IgD-negative memory B cell (primary cell): ENCODE measurements at regions not wholly inside any gene's neighbourhood (a gene's known extent, or its start where the extent isn't known, plus 50 kb on each side); places are given as distances from the start of the nearest gene placed in this dataset.

Source experiments
- H3K27ac Mint-ChIP-seq, 3 donors: one replicate each; pipeline ENCODE4 v1.8.0; 2020 to 2022; ENCODE audit warnings: mild to moderate bottlenecking in 3 of 3, mixed read lengths in 3 of 3, moderate library complexity in 1 of 3
- H3K27me3 Mint-ChIP-seq: one replicate; pipeline ENCODE4 v1.8.0; 2021; ENCODE audit warnings: mixed read lengths
- H3K36me3 Mint-ChIP-seq: one replicate; pipeline ENCODE4 v1.8.0; 2020; ENCODE audit warnings: mild to moderate bottlenecking, mixed read lengths
- H3K4me1 Mint-ChIP-seq, 3 donors: one replicate each; pipeline ENCODE4 v1.8.0; 2020 to 2022; ENCODE audit warnings: mixed read lengths in 3 of 3, mild to moderate bottlenecking in 1 of 3
- H3K4me3 Mint-ChIP-seq, 4 donors: one replicate each; pipeline ENCODE4 v1.8.0; 2020 to 2022; ENCODE audit warnings: mild to moderate bottlenecking in 4 of 4, mixed read lengths in 4 of 4, moderate library complexity in 3 of 4
- H3K9me3 Mint-ChIP-seq, 3 donors: one replicate each; pipeline ENCODE4 v1.8.0; 2020 to 2021; ENCODE audit warnings: mixed read lengths in 3 of 3, mild to moderate bottlenecking in 1 of 3

- H3K4me1 Mint-ChIP-seq: no peaks in the 10 kb centered on the region
- H3K4me3 Mint-ChIP-seq: no peak overlapping the region
- peaks cover 0 to 3% (median 0%) of the 10 kb centered on the region in 3 donors for H3K9me3 Mint-ChIP-seq
- H3K27ac Mint-ChIP-seq: no peak overlapping the region
- peaks cover 21% of the 10 kb centered on the region for H3K27me3 Mint-ChIP-seq
- peaks cover 2% of the 10 kb centered on the region for H3K36me3 Mint-ChIP-seq
Measured at GRCh38 chr2:8285898-8286297, 396.0 kb upstream of the ID2 start.

- Mint-ChIP-seq H3K27me3 (peaks cover 25% of the 10 kb centered on the region), H3K36me3 (peaks cover 2% of the 10 kb centered on the region), H3K9me3 (peaks cover 0 to 3% (median 0%) of the 10 kb centered on the region in 3 donors), H3K4me3 (no peak overlapping the region), H3K4me1 (peaks cover 0 to 2% (median 0%) of the 10 kb centered on the region in 3 donors), H3K27ac (no peak overlapping the region)
Measured at GRCh38 chr2:8288206-8288605, 393.6 kb upstream of the ID2 start.

DNA sequence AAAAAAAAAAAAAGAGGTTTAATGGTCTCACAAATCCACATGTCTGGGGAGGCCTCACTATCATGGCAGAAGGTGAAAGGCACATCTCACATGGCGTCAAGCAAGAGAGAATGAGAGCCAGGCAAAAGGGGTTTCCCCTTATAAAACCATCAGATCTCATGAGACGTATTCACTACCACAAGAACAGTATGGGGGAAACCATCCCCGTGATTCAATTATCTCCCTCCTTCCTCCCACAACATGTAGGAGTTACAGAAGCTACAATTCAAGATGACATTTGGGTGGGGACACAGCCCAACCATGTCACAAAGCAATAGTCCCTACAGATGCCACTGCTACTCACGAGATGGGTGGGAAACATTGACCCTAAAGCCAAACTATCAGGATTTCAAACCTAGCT lies 392.7 kb upstream of the ID2 start:
- peaks cover 2% of the 10 kb centered on the region for H3K36me3 Mint-ChIP-seq

DNA sequence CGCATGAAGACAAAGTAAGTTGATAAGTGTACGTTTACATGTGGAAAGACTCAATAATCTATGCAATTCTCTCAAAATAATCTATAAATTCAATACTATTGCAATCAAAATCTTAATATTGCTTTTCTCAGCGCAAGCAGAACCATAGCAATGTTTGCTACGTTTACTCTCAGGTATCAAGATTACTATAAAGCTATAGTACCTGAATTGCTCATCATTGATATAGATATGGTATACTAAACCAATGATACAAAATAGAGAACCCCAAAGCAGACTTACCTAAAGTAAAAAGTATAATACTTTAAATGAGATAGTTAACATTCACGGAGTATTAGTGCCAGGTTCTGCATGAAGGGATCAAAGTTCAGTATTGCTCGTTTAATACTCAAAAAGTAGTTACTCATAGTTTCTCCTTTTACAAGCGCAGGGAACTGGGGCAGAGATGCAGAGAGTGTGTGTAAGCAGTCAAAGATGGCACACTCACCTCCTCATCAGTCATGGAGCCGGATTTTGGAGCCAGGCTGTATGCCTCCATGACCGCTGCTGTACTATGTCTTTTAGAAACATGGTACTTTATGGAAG lies 391.0 kb upstream of the ID2 start:
- Mint-ChIP-seq H3K27me3 (peaks cover 26% of the 10 kb centered on the region), H3K4me1 (peaks cover 0 to 2% (median 0%) of the 10 kb centered on the region in 3 donors), H3K4me3 (no peak overlapping the region), H3K27ac (no peak overlapping the region), H3K36me3 (no peaks in the 10 kb centered on the region), H3K9me3 (peaks cover 0 to 3% (median 0%) of the 10 kb centered on the region in 3 donors)

More for the DNA sequence above, 392.7 kb upstream of the ID2 start:
- peaks cover 0 to 3% (median 0%) of the 10 kb centered on the region in 3 donors for H3K9me3 Mint-ChIP-seq
- peaks cover 25% of the 10 kb centered on the region for H3K27me3 Mint-ChIP-seq
- no peak overlapping the region for H3K4me3 Mint-ChIP-seq
- H3K4me1 Mint-ChIP-seq: peaks cover 0 to 2% (median 0%) of the 10 kb centered on the region in 3 donors
- H3K27ac Mint-ChIP-seq: no peak overlapping the region

DNA sequence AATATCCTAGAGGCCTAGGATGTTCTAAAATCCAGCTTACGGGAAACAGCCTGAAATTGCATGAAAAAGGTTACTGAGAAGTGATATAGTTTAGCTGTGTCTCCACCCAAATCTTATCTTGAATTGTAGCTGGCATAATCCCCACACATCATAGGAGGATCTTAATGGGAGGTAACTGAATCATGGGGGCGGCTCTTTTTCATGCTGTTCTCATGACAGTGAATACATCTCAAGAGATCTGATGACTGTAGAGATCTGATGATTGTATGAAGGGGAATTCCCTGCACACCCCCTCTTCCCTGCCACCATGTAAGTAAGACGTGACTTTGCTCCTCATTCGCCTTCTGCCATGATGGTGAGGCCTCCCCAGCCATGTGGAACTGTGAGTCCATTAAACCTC lies 385.6 kb upstream of the ID2 start:
- peaks cover 27% of the 10 kb centered on the region for H3K27me3 Mint-ChIP-seq
- peaks cover 1% of the 10 kb centered on the region for H3K36me3 Mint-ChIP-seq
- H3K4me1 Mint-ChIP-seq: peaks cover 0 to 10% (median 9%) of the 10 kb centered on the region in 3 donors
- H3K9me3 Mint-ChIP-seq: peaks cover 0 to 1% (median 0%) of the 10 kb centered on the region in 3 donors
- no peak overlapping the region for H3K4me3 Mint-ChIP-seq
- H3K27ac Mint-ChIP-seq: no peak overlapping the region

DNA sequence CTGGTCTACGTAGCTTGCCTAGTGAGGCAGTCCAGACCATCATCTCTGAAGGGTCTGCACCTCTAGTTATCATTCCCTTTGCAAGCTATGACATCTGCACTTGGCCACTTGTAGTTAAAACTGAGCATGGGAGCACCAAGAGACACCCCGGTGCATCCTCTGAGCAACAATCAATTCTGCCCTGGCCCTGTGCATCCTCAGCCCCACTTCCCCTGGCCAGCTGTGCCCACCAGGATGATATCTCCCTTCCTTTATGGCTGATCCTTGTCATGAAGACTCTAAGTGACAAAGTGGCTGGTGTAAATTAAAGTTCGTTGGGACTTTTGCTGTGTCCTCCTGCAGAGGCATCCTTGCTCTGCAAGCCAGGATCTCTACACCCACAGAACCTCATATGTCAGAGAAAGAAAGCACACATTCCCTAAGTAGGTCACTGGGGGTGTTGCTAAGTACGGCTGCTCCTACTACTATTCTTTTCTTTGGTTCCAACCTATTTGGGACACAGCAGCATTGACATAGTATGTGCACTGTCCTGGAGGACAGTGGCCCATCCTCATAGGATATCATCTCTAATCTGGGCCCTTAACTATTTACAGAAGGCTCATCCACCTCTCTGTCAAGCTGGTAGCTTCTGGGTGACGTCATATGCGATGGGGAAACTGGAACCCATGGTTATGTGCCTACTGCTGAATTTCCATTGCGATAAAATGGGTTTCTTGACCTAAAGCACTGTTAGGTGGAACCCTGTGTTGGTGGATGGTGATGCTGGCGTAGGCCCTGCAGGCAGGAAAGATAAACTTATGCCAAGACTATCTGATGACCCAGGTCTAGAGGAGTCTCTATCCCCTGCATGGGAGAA lies 384.3 kb upstream of the ID2 start:
- Mint-ChIP-seq H3K27ac (no peak overlapping the region), H3K27me3 (peaks cover 26% of the 10 kb centered on the region), H3K9me3 (peaks cover 0 to 3% (median 0%) of the 10 kb centered on the region in 3 donors), H3K36me3 (peaks cover 1% of the 10 kb centered on the region), H3K4me3 (no peak overlapping the region), H3K4me1 (peaks cover 7 to 18% (median 15%) of the 10 kb centered on the region in 3 donors)

DNA sequence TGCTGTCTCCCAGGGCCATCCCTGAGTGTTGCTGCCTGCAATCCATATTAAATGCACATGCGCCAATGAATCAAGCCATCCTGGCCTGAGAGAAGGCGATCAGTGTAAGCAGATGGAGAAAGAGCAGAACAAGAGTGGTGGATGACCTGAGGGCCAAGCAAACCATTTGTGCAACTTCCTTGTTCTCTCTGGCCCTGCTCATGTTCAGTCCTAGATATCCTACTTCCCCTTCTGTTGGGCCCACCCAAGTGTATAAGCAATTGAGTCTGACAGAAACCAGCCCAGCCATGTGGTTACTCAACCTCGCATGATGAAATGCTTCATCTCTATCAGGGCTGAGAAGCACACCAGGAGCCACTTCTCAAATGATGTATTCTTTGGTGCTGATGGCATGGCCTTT lies 383.1 kb upstream of the ID2 start:
- peaks cover 18 to 30% (median 24%) of the 10 kb centered on the region in 3 donors for H3K4me1 Mint-ChIP-seq
- peaks cover 33% of the 10 kb centered on the region for H3K27me3 Mint-ChIP-seq
- peaks cover 0 to 3% (median 0%) of the 10 kb centered on the region in 3 donors for H3K9me3 Mint-ChIP-seq
- H3K4me3 Mint-ChIP-seq: no peak overlapping the region
- H3K27ac Mint-ChIP-seq: no peak overlapping the region
- H3K36me3 Mint-ChIP-seq: peaks cover 1% of the 10 kb centered on the region

DNA sequence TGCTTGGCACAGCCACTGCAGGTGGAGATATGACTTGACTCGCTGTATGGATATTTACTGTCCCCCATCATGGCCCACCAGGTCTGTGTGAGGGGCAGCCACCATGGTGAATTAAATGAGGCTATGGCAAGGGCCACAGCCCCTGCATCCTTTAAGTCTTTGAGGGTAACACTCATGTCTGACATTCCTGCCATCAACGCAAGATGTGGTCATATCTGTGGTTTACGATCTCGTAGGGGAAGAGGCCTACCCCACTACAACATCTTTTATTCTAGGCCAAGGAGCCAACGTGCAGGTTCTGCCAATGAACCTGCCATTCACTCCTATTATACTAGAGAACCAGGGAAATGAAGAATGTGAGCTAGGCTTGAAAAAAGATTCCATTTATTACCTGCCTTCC lies 381.6 kb upstream of the ID2 start:
- Mint-ChIP-seq H3K27me3 (peaks cover 36% of the 10 kb centered on the region), H3K4me1 (peaks cover 23 to 33% (median 29%) of the 10 kb centered on the region in 3 donors), H3K9me3 (peaks cover 0 to 3% (median 0%) of the 10 kb centered on the region in 3 donors), H3K36me3 (peaks cover 1% of the 10 kb centered on the region), H3K27ac (no peak overlapping the region), H3K4me3 (no peak overlapping the region)

GRCh38 chr2:8300905-8301304 lies 381.0 kb upstream of the ID2 start:
- Mint-ChIP-seq H3K4me3 (no peak overlapping the region), H3K27me3 (peaks cover 42% of the 10 kb centered on the region), H3K9me3 (peaks cover 0 to 3% (median 0%) of the 10 kb centered on the region in 3 donors), H3K27ac (no peak overlapping the region), H3K4me1 (peaks cover 23 to 33% (median 29%) of the 10 kb centered on the region in 3 donors), H3K36me3 (peaks cover 1% of the 10 kb centered on the region)

GRCh38 chr2:8303322-8303832 lies 378.5 kb upstream of the ID2 start:
- Mint-ChIP-seq H3K27me3 (peaks cover 55% of the 10 kb centered on the region), H3K4me1 (peaks cover 23 to 33% (median 30%) of the 10 kb centered on the region in 3 donors), H3K4me3 (peak overlapping the region in 2 of 4 donors; percentile 85 to 88), H3K27ac (peak overlapping the region; percentile 5 to 85 (median 82)), H3K9me3 (peaks cover 0 to 3% (median 0%) of the 10 kb centered on the region in 3 donors), H3K36me3 (peaks cover 1% of the 10 kb centered on the region)

- H3K4me3 Mint-ChIP-seq: no peak overlapping the region
- H3K4me1 Mint-ChIP-seq: peaks cover 23 to 27% (median 27%) of the 10 kb centered on the region in 3 donors
- H3K27ac Mint-ChIP-seq: no peak overlapping the region
- peaks cover 0 to 2% (median 0%) of the 10 kb centered on the region in 3 donors for H3K9me3 Mint-ChIP-seq
- H3K27me3 Mint-ChIP-seq: peaks cover 59% of the 10 kb centered on the region
- peaks cover 1% of the 10 kb centered on the region for H3K36me3 Mint-ChIP-seq
Measured at GRCh38 chr2:8304821-8305766, 376.8 kb upstream of the ID2 start.

- Mint-ChIP-seq H3K27me3 (peaks cover 64% of the 10 kb centered on the region), H3K4me1 (peaks cover 21 to 31% (median 26%) of the 10 kb centered on the region in 3 donors), H3K9me3 (no peaks in the 10 kb centered on the region), H3K27ac (no peak overlapping the region), H3K36me3 (peaks cover 2% of the 10 kb centered on the region), H3K4me3 (no peak overlapping the region)
Measured at GRCh38 chr2:8306530-8307351, 375.1 kb upstream of the ID2 start.

DNA sequence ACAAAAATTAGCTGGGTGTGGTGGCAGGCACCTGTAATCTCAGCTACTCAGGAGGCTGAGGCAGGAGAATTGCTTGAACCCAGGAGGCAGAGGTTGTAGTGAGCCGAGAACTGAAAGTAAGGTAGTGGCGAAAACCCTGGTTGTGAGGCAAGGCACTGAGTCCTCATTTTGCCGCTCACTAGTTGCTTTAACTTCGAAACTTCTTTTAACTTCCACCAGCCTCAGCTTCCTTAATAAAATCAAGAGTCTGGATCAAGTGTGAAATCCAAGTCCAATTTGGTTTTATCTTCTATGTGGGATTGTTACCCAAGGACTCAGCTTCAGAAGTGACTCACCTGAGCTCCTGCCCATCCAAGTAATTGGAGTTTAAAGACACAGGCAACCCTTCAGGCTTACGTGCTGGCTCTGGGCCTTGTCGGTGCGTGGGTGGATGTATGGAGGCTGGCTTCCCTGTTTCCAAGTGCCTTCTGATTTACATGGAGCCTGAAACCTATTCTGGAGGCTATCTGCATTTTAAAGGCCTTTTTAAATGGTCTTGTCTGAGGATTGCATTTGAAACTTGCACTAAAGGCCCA lies 374.2 kb upstream of the ID2 start:
- no peaks in the 10 kb centered on the region for H3K9me3 Mint-ChIP-seq
- peaks cover 68% of the 10 kb centered on the region for H3K27me3 Mint-ChIP-seq
- peaks cover 2% of the 10 kb centered on the region for H3K36me3 Mint-ChIP-seq
- peaks cover 22 to 31% (median 22%) of the 10 kb centered on the region in 3 donors for H3K4me1 Mint-ChIP-seq
- H3K4me3 Mint-ChIP-seq: no peak overlapping the region
- H3K27ac Mint-ChIP-seq: no peak overlapping the region
